K562 (cell line): ENCODE measurements at regions not wholly inside any gene's neighbourhood (a gene's known extent, or its start where the extent isn't known, plus 50 kb on each side); places are given as distances from the start of the nearest gene placed in this dataset.

Experiments used
- CTCF ChIP-seq, 3 experiments: IDR thresholded peaks in 2 of 3; conservative IDR thresholded peaks in 1 of 3; 2 replicates each; pipeline ENCODE4 v1.5.1; 2011 to 2012; ENCODE audit warnings: low read length in 3 of 3, mild to moderate bottlenecking in 3 of 3, control low read depth in 2 of 3, improper control_type of control experiment in 1 of 3, inconsistent platforms in 1 of 3, low read depth in 1 of 3, mixed read lengths in 1 of 3, moderate library complexity in 1 of 3; ENCODE audit not compliant: insufficient read depth in 2 of 3
- ELF1 ChIP-seq: fragments of 200-800 bp; sonication (Bioruptor generic); IDR thresholded peaks from 2 replicates; pipeline ENCODE4 v1.6.1; 2016; ENCODE audit warnings: missing genetic modification characterization, missing compliant biosample characterization
- KDM1A ChIP-seq, 2 experiments: fragments of 450-650 bp; IDR thresholded peaks; 2 replicates each; pipeline ENCODE4 v1.6.1; 2016; ENCODE audit warnings: mild to moderate bottlenecking in 2 of 2

GRCh38 chr3:127413318-127413673 is 125.5 kb upstream of the PRR20G start:
- no peak for TF ChIP-seq CTCF (IDR thresholded peaks at IDR 0.05 in 2 of 3, conservative IDR thresholded peaks at IDR 0.05 in 1 of 3; ENCODE audit: insufficient read depth in 2 of 3, low read depth in 1 of 3, low read length in 3 of 3)
- TF ChIP-seq KDM1A (IDR thresholded peaks at IDR 0.05): no peak
- no peak for TF ChIP-seq ELF1 (tag)
